ENCODE measurements at regions not wholly inside any gene's neighbourhood (a gene's known extent, or its start where the extent isn't known, plus 50 kb on each side); places are given as distances from the start of the nearest gene placed in this dataset.

GRCh38 chr10:78571286-78571685, 497.5 kb upstream of the ZMIZ1 start:
- H3F3A ChIP-seq (ENCODE audit: low read length, unreplicated experiment): no peaks in the 10 kb centered on the region
- peaks cover 40% of the 10 kb centered on the region for H3K27me3 ChIP-seq (ENCODE audit: low read length)
- no peak overlapping the region for H3K4me3 ChIP-seq (ENCODE audit: low read length)
- H3K9me2 ChIP-seq (replicated peaks; ENCODE audit: low read length): no peaks in the 10 kb centered on the region
- no peak for ATAC-seq
- H3K9me3 ChIP-seq (ENCODE audit: low read length): no peaks in the 10 kb centered on the region
- no peaks in the 10 kb centered on the region for H3K79me2 ChIP-seq (ENCODE audit: low read length)
- POLR2A ChIA-PET (ENCODE audit: unreplicated experiment): no interaction called here
- CTCF ChIA-PET: no interaction called here
- H3K4me2 ChIP-seq (ENCODE audit: low read length): no peak overlapping the region
- H3K36me3 ChIP-seq (ENCODE audit: low read depth, low read length): no peaks in the 10 kb centered on the region
- BruUV-seq (replicated peaks): no TSS peak
- intact Hi-C loops (cut with micrococcal nuclease): no loop called here
- H3K9ac ChIP-seq (ENCODE audit: low read length): no peak overlapping the region
- H2AFZ ChIP-seq (ENCODE audit: low read length): no peak overlapping the region
- no peak for DNase-seq
- no peak for TF ChIP-seq EZH2phosphoT487 (IDR thresholded peaks at IDR 0.05; ENCODE audit: borderline replicate concordance, low read length)
- no peak for TF ChIP-seq CTCF (conservative IDR thresholded peaks at IDR 0.05; ENCODE audit: low read depth, low read length)
- TF ChIP-seq EZH2 (IDR thresholded peaks at IDR 0.05; ENCODE audit: low read length, unreplicated experiment): no peak
- H3K4me1 ChIP-seq (ENCODE audit: insufficient read depth, low read length): 0 out of 2 replicates have a peak, but pooled peaks cover 4% of the 10 kb centered on the region
- H3K27ac ChIP-seq (ENCODE audit: low read length): no peak overlapping the region
- no peaks in the 10 kb centered on the region for H4K20me1 ChIP-seq (ENCODE audit: low read length)

DNA sequence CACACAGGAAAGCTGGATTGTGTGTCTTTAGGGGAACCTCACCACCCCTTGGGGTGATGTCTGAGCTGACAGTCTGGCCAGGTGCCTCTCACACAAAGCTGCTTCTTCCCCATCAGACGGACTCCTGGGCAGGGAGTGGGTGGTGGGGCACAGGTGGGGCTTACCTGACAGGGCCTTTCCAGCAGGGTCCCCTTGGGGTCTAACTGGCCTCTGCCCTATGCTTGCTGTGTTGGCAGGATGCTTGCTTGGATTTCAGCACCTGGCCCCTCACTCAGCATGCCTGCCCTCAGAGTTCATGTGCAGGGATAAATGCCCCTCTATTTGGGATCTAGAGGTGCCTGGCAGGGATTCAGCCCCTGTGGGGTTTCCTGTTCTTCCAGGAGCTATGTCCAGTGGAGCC, 496.9 kb upstream of the ZMIZ1 start:
- Histone ChIP-seq H3K9me3 (ENCODE audit: low read length) (no peaks in the 10 kb centered on the region), H3K79me2 (ENCODE audit: low read length) (no peaks in the 10 kb centered on the region), H2AFZ (ENCODE audit: low read length) (no peak overlapping the region), H4K20me1 (ENCODE audit: low read length) (no peaks in the 10 kb centered on the region), H3K4me1 (ENCODE audit: insufficient read depth, low read length) (0 out of 2 replicates have a peak, but pooled peaks cover 4% of the 10 kb centered on the region), H3K27me3 (ENCODE audit: low read length) (peaks cover 34% of the 10 kb centered on the region), H3K4me3 (ENCODE audit: low read length) (no peak overlapping the region), H3F3A (ENCODE audit: low read length, unreplicated experiment) (no peaks in the 10 kb centered on the region), H3K27ac (ENCODE audit: low read length) (no peak overlapping the region), H3K4me2 (ENCODE audit: low read length) (no peak overlapping the region), H3K9me2 (replicated peaks; ENCODE audit: low read length) (no peaks in the 10 kb centered on the region), H3K36me3 (ENCODE audit: low read depth, low read length) (no peaks in the 10 kb centered on the region), H3K9ac (ENCODE audit: low read length) (no peak overlapping the region)
- POLR2A ChIA-PET (ENCODE audit: unreplicated experiment): no interaction called here
- intact Hi-C loops (cut with micrococcal nuclease): no loop called here
- TF ChIP-seq CTCF (conservative IDR thresholded peaks at IDR 0.05; ENCODE audit: low read depth, low read length) (no peak), EZH2 (IDR thresholded peaks at IDR 0.05; ENCODE audit: low read length, unreplicated experiment) (no peak)
- ATAC-seq (no peak), DNase-seq (no peak)
- no TSS peak for BruUV-seq (replicated peaks)
- CTCF ChIA-PET: no interaction called here

- DNase-seq (no peak), ATAC-seq (no peak)
- TF ChIP-seq EZH2phosphoT487 (IDR thresholded peaks at IDR 0.05; ENCODE audit: borderline replicate concordance, low read length) (no peak), CTCF (conservative IDR thresholded peaks at IDR 0.05; ENCODE audit: low read depth, low read length) (no peak), EZH2 (IDR thresholded peaks at IDR 0.05; ENCODE audit: low read length, unreplicated experiment) (no peak)
- no peak overlapping the region for H3K9ac ChIP-seq (ENCODE audit: low read length)
- no peak overlapping the region for H3K4me2 ChIP-seq (ENCODE audit: low read length)
- POLR2A ChIA-PET (ENCODE audit: unreplicated experiment): no interaction called here
- no peaks in the 10 kb centered on the region for H4K20me1 ChIP-seq (ENCODE audit: low read length)
- H2AFZ ChIP-seq (ENCODE audit: low read length): no peak overlapping the region
- no peak overlapping the region for H3K4me3 ChIP-seq (ENCODE audit: low read length)
- no TSS peak for BruUV-seq (replicated peaks)
- peaks cover 5% of the 10 kb centered on the region; the same call in 1 of the 2 replicates for H3K4me1 ChIP-seq (ENCODE audit: insufficient read depth, low read length)
- H3F3A ChIP-seq (ENCODE audit: low read length, unreplicated experiment): no peaks in the 10 kb centered on the region
- no peak overlapping the region for H3K27ac ChIP-seq (ENCODE audit: low read length)
- intact Hi-C loops (cut with micrococcal nuclease): no loop called here
- peaks cover 27% of the 10 kb centered on the region for H3K27me3 ChIP-seq (ENCODE audit: low read length)
- H3K36me3 ChIP-seq (ENCODE audit: low read depth, low read length): no peaks in the 10 kb centered on the region
- H3K79me2 ChIP-seq (ENCODE audit: low read length): no peaks in the 10 kb centered on the region
- no peaks in the 10 kb centered on the region for H3K9me3 ChIP-seq (ENCODE audit: low read length)
- CTCF ChIA-PET: no interaction called here
- H3K9me2 ChIP-seq (replicated peaks; ENCODE audit: low read length): no peaks in the 10 kb centered on the region
These were observed 496.2 kb upstream of the ZMIZ1 start for GRCh38 chr10:78572565-78572964.

All from PC-3 (cell line).